K562 (cell line): ENCODE measurements at regions not wholly inside any gene's neighbourhood (a gene's known extent, or its start where the extent isn't known, plus 50 kb on each side); places are given as distances from the start of the nearest gene placed in this dataset.
A peak's percentile ranks its signal among the peaks of the same experiment; 100 is the strongest.

Experiments
- ATF7 ChIP-seq: fragments of 450-650 bp; IDR thresholded peaks from 2 replicates; pipeline ENCODE4 v1.7.1; 2014; ENCODE audit warnings: mild to moderate bottlenecking, moderate library complexity
- DEAF1 ChIP-seq: fragments of 450-650 bp; formaldehyde crosslinking; IDR thresholded peaks from 2 replicates; pipeline ENCODE4 v1.4.0; 2020; ENCODE audit warnings: mild to moderate bottlenecking, moderate library complexity
- ETV1 ChIP-seq: fragments of 450-650 bp; conservative IDR thresholded peaks from 2 replicates; pipeline ENCODE4 v1.6.1; 2016; ENCODE audit warnings: missing genetic modification characterization, control low read depth, low read depth, missing compliant biosample characterization
- FOXJ3 ChIP-seq: sonication (generic); formaldehyde crosslinking; IDR thresholded peaks from 2 replicates; pipeline ENCODE4 v1.4.0; 2020; ENCODE audit warnings: mild to moderate bottlenecking, missing genetic modification reagents
- HDGF ChIP-seq: fragments of 450-650 bp; IDR thresholded peaks from 2 replicates; pipeline ENCODE4 v1.6.1; 2016
- HMGN3 ChIP-seq: IDR thresholded peaks from 2 replicates; pipeline ENCODE4 v1.6.1; 2011; ENCODE audit warnings: borderline replicate concordance, low read depth, mild to moderate bottlenecking, mixed read lengths, low read length; ENCODE audit not compliant: insufficient read length; ENCODE audit errors: extremely low read depth
- IRF1 ChIP-seq: sonication (generic); formaldehyde crosslinking; IDR thresholded peaks from 2 replicates; pipeline ENCODE4 v1.8.0; 2022; ENCODE audit warnings: missing genetic modification reagents, mild to moderate bottlenecking, borderline replicate concordance
- KLF16 ChIP-seq: IDR thresholded peaks from 2 replicates; pipeline ENCODE4 v1.6.1; 2016; ENCODE audit warnings: antibody characterized with exemption
- MCM7 ChIP-seq, 2 experiments: fragments of 450-650 bp; IDR thresholded peaks; 2 replicates each; pipeline ENCODE4 v1.6.1; 2016 to 2018
- MYNN ChIP-seq, 2 experiments: sonication (generic); formaldehyde crosslinking in 1 of 2; IDR thresholded peaks; 2 replicates each; pipeline versions ENCODE4 v1.5.0 to v1.6.1; 2016 to 2020; ENCODE audit warnings: antibody characterized with exemption in 1 of 2, missing genetic modification reagents in 1 of 2
- NEUROD1 ChIP-seq: fragments of 150-350 bp; IDR thresholded peaks from 2 replicates; pipeline ENCODE4 v1.6.1; 2014; ENCODE audit warnings: borderline replicate concordance, low read length, low read depth; ENCODE audit not compliant: partially characterized antibody
- NFYB ChIP-seq: IDR thresholded peaks from 2 replicates; pipeline ENCODE4 v1.6.1; 2011; ENCODE audit warnings: mild to moderate bottlenecking, moderate library complexity; ENCODE audit not compliant: insufficient read length; ENCODE audit errors: extremely low read depth
- NR2C1 ChIP-seq, 2 experiments: fragments of 450-650 bp; IDR thresholded peaks; 2 replicates each; pipeline ENCODE4 v1.6.1; 2017; ENCODE audit warnings: mild to moderate bottlenecking in 2 of 2, antibody characterized with exemption in 1 of 2, inconsistent platforms in 1 of 2, missing compliant biosample characterization in 1 of 2, missing genetic modification characterization in 1 of 2
- PCBP2 ChIP-seq: fragments of 200-400 bp; formaldehyde crosslinking; IDR thresholded peaks from 2 replicates; pipeline ENCODE4 v1.6.1; 2018; ENCODE audit warnings: low read length, low read depth, mild to moderate bottlenecking, moderate library complexity; ENCODE audit not compliant: poor library complexity, severe bottlenecking
- SNIP1 ChIP-seq: fragments of 450-650 bp; IDR thresholded peaks from 2 replicates; pipeline ENCODE4 v1.7.1; 2017; ENCODE audit warnings: low read depth, mild to moderate bottlenecking
- XRCC3 ChIP-seq: fragments of 450-650 bp; IDR thresholded peaks from 2 replicates; pipeline ENCODE4 v1.6.1; 2017; ENCODE audit warnings: mild to moderate bottlenecking, moderate library complexity
- ZNF583 ChIP-seq: fragments of 250-450 bp; sonication (Bioruptor Pico); IDR thresholded peaks from 2 replicates; pipeline ENCODE4 v1.4.0; 2020
- ZNF830 ChIP-seq: fragments of 250-450 bp; sonication (Bioruptor Pico); IDR thresholded peaks from 2 replicates; pipeline ENCODE4 v1.5.0; 2021; ENCODE audit warnings: mild to moderate bottlenecking
- TF ChIP-seq, protein P1 (sequence below), 2 experiments: fragments of 450-650 bp; IDR thresholded peaks; 2 replicates each; pipeline ENCODE4 v1.6.1; 2016
- TF ChIP-seq, protein P2 (sequence below): sonication (generic); formaldehyde crosslinking; IDR thresholded peaks from 2 replicates; pipeline ENCODE4 v1.8.0; 2023; ENCODE audit warnings: mild to moderate bottlenecking, missing genetic modification reagents

DNA sequence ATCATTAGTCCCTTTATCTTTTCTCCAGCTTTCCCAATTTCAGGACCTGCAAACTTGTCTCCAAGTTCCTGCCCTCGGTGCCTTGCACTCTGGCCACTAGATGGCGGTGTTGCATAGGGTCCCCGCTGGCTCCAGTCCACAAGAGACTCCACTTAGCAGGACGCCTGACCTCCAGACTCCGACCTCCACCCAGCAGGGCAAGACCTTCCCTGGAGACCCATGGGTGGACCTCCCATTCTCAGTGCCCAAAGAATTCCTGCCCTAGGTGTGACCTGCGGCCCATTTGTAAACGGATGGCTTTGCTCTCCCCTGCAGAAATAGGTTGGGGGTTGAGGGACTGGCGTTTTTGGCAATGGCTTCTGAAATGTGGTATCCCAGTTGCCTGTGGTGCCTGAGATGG is 82.6 kb downstream of the LSM3 start (continued):
- TF ChIP-seq ATF7, result 0 out of 2 replicates have a peak, but pooled peaks have one; percentile 33
- no peak for TF ChIP-seq MCM7 (IDR thresholded peaks at IDR 0.05)
- TF ChIP-seq IRF1 (CRISPR knock-in tag), result no peak
- TF ChIP-seq PCBP2, result no peak
- peak; percentile 31; the same call in 1 of the 2 replicates for TF ChIP-seq NR2C1 (IDR thresholded peaks at IDR 0.05)
- TF ChIP-seq NR2C1 (tag; IDR thresholded peaks at IDR 0.05), result peak; percentile 56; the same call in 1 of the 2 replicates
- no peak for TF ChIP-seq ZNF830 (CRISPR knock-in tag)
- TF ChIP-seq, protein P1, sequence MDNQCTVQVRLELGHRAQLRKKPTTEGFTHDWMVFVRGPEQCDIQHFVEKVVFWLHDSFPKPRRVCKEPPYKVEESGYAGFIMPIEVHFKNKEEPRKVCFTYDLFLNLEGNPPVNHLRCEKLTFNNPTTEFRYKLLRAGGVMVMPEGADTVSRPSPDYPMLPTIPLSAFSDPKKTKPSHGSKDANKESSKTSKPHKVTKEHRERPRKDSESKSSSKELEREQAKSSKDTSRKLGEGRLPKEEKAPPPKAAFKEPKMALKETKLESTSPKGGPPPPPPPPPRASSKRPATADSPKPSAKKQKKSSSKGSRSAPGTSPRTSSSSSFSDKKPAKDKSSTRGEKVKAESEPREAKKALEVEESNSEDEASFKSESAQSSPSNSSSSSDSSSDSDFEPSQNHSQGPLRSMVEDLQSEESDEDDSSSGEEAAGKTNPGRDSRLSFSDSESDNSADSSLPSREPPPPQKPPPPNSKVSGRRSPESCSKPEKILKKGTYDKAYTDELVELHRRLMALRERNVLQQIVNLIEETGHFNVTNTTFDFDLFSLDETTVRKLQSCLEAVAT (IDR thresholded peaks at IDR 0.05), result no peak
- TF ChIP-seq NFYB, result no peak
- peak; percentile 53; the same call in 1 of the 2 replicates for TF ChIP-seq KLF16
- no peak for TF ChIP-seq MYNN (IDR thresholded peaks at IDR 0.05)
- no peak for TF ChIP-seq MYNN (CRISPR knock-in tag; IDR thresholded peaks at IDR 0.05)
- TF ChIP-seq ETV1 (tag), result no peak
- no peak for TF ChIP-seq HMGN3
- TF ChIP-seq SNIP1, result no peak
- TF ChIP-seq, protein P2, sequence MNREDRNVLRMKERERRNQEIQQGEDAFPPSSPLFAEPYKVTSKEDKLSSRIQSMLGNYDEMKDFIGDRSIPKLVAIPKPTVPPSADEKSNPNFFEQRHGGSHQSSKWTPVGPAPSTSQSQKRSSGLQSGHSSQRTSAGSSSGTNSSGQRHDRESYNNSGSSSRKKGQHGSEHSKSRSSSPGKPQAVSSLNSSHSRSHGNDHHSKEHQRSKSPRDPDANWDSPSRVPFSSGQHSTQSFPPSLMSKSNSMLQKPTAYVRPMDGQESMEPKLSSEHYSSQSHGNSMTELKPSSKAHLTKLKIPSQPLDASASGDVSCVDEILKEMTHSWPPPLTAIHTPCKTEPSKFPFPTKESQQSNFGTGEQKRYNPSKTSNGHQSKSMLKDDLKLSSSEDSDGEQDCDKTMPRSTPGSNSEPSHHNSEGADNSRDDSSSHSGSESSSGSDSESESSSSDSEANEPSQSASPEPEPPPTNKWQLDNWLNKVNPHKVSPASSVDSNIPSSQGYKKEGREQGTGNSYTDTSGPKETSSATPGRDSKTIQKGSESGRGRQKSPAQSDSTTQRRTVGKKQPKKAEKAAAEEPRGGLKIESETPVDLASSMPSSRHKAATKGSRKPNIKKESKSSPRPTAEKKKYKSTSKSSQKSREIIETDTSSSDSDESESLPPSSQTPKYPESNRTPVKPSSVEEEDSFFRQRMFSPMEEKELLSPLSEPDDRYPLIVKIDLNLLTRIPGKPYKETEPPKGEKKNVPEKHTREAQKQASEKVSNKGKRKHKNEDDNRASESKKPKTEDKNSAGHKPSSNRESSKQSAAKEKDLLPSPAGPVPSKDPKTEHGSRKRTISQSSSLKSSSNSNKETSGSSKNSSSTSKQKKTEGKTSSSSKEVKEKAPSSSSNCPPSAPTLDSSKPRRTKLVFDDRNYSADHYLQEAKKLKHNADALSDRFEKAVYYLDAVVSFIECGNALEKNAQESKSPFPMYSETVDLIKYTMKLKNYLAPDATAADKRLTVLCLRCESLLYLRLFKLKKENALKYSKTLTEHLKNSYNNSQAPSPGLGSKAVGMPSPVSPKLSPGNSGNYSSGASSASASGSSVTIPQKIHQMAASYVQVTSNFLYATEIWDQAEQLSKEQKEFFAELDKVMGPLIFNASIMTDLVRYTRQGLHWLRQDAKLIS (CRISPR knock-in tag), result no peak
- no peak for TF ChIP-seq FOXJ3 (CRISPR knock-in tag)
- peak; percentile 70; the same call in 1 of the 2 replicates for TF ChIP-seq HDGF
- TF ChIP-seq XRCC3, result no peak
- no peak for TF ChIP-seq ZNF583 (CRISPR knock-in tag)
- peak; percentile 98 for TF ChIP-seq DEAF1
- TF ChIP-seq NEUROD1, result no peak
